SJSA1 (cell line): ENCODE measurements at regions not wholly inside any gene's neighbourhood (a gene's known extent, or its start where the extent isn't known, plus 50 kb on each side); places are given as distances from the start of the nearest gene placed in this dataset.
"Not testable (repeated sequence)": the region's sequence is repeated elsewhere in the genome, so short reads cannot be mapped to it uniquely, and the experiment has no call there.

Source experiments
- DNase-seq, 2 experiments: peaks; one replicate each; pipeline ENCODE4 v3.0.0-alpha.2; 2015 to 2020; ENCODE audit warnings: low spot score in 2 of 2, low read depth in 1 of 2
- H3K27ac ChIP-seq: fragments of 250-450 bp; sonication (Bioruptor Pico); 2 replicates; pipeline ENCODE4 v1.5.1; 2020; ENCODE audit warnings: mild to moderate bottlenecking, moderate library complexity
- H3K27me3 ChIP-seq: fragments of 250-450 bp; sonication (Bioruptor Pico); replicated peaks from 2 replicates; pipeline ENCODE4 v1.5.1; 2020; ENCODE audit warnings: mild to moderate bottlenecking, moderate library complexity
- H3K36me3 ChIP-seq: fragments of 250-450 bp; sonication (Bioruptor Pico); 2 replicates; pipeline ENCODE4 v1.5.1; 2020; ENCODE audit warnings: mild to moderate bottlenecking
- H3K4me1 ChIP-seq: fragments of 250-450 bp; sonication (Bioruptor Pico); replicated peaks from 2 replicates; pipeline ENCODE4 v1.6.1; 2021; ENCODE audit warnings: mild to moderate bottlenecking
- H3K4me3 ChIP-seq: fragments of 250-450 bp; sonication (Bioruptor Pico); 2 replicates; pipeline ENCODE4 v1.5.1; 2020; ENCODE audit warnings: mild to moderate bottlenecking
- H3K9me3 ChIP-seq: fragments of 250-450 bp; sonication (Bioruptor Pico); replicated peaks from 2 replicates; pipeline ENCODE4 v1.5.1; 2020; ENCODE audit warnings: mild to moderate bottlenecking

DNA sequence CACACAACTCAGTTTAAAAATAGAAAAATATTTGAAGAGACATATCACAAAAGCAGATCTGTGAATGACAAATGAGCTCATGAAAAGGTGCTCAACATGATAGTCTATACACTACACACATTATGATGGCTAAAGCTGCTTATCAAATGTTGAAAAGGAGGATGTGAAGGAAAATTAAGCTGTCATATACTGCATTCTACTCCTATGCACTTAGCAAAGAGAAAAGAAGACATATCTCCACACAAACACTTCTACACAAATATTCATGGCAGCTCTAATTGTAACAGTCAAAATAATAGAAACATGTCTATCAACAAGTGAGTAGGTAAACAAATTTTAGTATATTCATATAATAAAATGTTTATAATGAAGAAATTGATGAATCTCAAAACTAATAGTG is 540.5 kb downstream of the PLOD2 start:
- no peak for DNase-seq
- H3K9me3 ChIP-seq = no peaks in the 10 kb centered on the region
- H3K27ac ChIP-seq = no peak overlapping the region
- H3K36me3 ChIP-seq = no peaks in the 10 kb centered on the region
- no peaks in the 10 kb centered on the region; the same call in 1 of the 2 replicates for H3K27me3 ChIP-seq
- no peak overlapping the region for H3K4me3 ChIP-seq
- H3K4me1 ChIP-seq = no peaks in the 10 kb centered on the region

DNA sequence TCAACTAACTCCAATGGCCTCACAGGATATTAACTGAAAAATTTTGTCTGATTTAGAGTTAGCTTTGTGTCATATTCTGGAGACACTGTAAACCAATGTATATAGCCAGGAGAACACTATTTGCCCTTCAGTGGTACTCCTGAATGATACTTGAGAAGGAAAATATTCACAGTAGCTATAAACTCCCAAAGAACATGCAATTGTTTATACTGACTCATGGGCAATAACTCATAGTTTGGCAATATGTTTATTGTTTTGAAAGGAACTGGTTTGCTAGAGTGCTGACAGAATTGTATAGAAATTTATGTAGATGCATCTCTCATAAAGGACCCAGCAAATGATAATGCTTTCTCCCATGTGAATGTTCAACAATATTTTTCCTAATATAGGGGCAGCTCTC is 537.6 kb downstream of the PLOD2 start:
- Histone ChIP-seq H3K36me3 (no peaks in the 10 kb centered on the region), H3K27me3 (no peaks in the 10 kb centered on the region; the same call in 1 of the 2 replicates), H3K9me3 (no peaks in the 10 kb centered on the region), H3K4me1 (no peaks in the 10 kb centered on the region), H3K4me3 (no peak overlapping the region), H3K27ac (no peak overlapping the region)
- DNase-seq = no peak

DNA sequence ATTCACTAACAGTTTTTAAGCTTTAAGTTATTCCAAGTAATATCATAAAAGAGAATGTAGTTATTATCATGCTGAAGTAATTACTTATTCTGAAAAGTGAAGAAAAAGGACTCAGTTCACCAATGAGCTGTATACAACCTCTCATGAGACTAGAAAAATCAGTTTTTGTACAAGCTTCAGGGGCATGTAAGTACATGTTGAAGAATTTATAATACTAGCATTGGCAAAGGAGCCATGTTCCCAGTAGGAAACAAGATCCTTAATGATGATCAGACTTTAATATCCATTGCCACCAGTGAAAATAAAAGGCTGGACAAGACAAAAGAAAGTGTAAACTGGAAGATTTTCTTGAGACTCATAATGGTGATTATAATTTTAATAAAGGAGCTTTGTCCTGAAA is 532.8 kb downstream of the PLOD2 start:
- H3K27me3 ChIP-seq = no peaks in the 10 kb centered on the region; the same call in 1 of the 2 replicates
- no peaks in the 10 kb centered on the region for H3K4me1 ChIP-seq
- no peak overlapping the region for H3K27ac ChIP-seq
- H3K9me3 ChIP-seq = no peaks in the 10 kb centered on the region
- H3K4me3 ChIP-seq = no peak overlapping the region
- no peaks in the 10 kb centered on the region for H3K36me3 ChIP-seq
- no peak for DNase-seq

DNA sequence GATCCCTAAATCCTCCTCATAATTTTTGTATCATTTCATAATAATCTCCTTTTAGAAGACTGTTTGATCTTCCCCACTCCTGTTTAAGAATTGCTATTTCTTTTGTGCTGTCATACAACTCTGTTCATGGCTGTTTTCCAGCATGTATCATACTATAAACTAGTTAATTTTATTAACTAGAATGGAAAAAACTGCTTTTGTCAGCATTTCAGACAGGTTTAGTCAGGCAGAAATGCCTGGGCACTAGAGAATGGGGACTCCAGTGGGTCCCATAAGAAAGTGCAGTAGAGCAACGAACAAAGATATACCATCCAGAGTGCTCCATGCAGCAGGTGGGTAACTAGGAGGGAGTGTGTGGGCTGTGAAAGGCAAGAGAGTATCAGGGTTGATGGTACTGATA is 523.9 kb downstream of the PLOD2 start:
- no peak overlapping the region for H3K4me3 ChIP-seq
- H3K27ac ChIP-seq = no peak overlapping the region
- H3K4me1 ChIP-seq = no peaks in the 10 kb centered on the region
- no peaks in the 10 kb centered on the region for H3K36me3 ChIP-seq
- DNase-seq = no peak
- H3K9me3 ChIP-seq = no peaks in the 10 kb centered on the region
- H3K27me3 ChIP-seq = no peaks in the 10 kb centered on the region; the same call in 1 of the 2 replicates

DNA sequence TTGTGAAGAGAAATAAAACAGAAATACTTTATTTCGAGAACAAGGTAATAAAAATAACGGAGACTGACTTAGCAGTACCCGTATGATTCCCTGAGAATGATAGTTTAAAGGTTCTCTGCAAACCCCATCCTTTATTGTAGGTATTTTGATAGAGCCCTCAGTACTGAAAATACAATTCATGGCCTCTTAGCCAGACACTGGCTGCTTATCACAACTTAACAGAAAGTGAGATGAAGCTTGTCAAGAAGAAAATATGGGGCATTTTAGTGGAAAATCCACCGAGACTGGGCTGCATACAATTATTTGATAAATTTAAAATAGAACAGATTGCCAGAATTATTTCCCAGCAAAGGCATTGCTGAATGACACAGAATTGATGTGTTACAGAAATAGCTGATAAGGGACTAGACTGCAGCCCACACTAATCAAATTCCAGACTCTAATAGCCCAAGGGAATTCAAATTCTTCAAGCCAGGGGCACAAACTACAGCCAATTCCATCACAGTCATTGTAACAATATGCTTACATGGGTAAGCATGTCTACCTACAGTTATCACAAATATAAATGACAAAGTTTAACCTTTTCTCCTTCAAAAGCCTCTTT is 521.9 kb downstream of the PLOD2 start:
- no peak for DNase-seq
- no peaks in the 10 kb centered on the region for H3K36me3 ChIP-seq
- no peaks in the 10 kb centered on the region for H3K4me1 ChIP-seq
- H3K27ac ChIP-seq = no peak overlapping the region
- H3K4me3 ChIP-seq = no peak overlapping the region
- no peaks in the 10 kb centered on the region; the same call in 1 of the 2 replicates for H3K27me3 ChIP-seq
- H3K9me3 ChIP-seq = no peaks in the 10 kb centered on the region

DNA sequence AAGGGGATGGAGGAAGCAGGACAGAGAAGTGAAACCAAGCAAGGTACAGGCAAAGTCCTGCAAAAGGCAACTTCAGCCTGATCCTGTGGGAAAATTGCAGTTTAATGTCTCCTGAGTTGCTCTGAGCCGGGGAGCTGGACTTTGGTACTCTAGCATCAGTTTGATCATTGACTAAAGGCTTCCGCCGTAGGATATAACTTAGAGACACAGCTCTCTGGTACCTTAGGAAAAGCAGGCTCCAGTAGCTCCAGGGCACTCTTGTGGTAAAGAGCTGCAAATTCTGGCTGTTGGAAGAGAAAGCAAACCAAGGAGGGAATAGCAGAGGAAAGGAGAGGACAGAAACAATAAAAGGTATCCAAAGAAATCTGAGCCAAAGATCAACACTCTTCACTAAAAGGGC is 521.1 kb downstream of the PLOD2 start:
- no peaks in the 10 kb centered on the region for H3K4me1 ChIP-seq
- no peak overlapping the region for H3K4me3 ChIP-seq
- H3K9me3 ChIP-seq = no peaks in the 10 kb centered on the region
- no peak overlapping the region for H3K27ac ChIP-seq
- no peaks in the 10 kb centered on the region; the same call in 1 of the 2 replicates for H3K27me3 ChIP-seq
- no peaks in the 10 kb centered on the region for H3K36me3 ChIP-seq
- no peak for DNase-seq

DNA sequence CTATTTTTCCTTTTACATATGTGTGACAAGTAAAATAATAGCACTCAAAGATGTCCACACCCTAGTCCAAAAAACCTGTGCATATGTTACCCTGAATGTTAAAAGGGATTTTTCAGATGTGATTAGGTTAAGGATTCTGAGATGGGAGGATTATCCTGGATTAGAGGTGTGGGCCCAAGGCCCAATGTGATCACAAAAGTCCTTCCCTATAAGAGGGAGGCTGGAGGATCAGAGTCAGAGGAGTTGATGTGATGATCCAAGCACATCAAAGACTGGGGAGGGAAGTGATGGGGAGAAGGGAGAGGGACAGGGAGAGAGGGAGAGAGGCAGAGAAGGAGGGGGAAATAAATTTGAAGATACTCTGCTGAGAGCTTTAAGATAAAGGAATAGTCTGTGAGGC is 512.6 kb downstream of the PLOD2 start:
- H3K4me3 ChIP-seq = no peak overlapping the region
- no peaks in the 10 kb centered on the region for H3K27me3 ChIP-seq

DNA sequence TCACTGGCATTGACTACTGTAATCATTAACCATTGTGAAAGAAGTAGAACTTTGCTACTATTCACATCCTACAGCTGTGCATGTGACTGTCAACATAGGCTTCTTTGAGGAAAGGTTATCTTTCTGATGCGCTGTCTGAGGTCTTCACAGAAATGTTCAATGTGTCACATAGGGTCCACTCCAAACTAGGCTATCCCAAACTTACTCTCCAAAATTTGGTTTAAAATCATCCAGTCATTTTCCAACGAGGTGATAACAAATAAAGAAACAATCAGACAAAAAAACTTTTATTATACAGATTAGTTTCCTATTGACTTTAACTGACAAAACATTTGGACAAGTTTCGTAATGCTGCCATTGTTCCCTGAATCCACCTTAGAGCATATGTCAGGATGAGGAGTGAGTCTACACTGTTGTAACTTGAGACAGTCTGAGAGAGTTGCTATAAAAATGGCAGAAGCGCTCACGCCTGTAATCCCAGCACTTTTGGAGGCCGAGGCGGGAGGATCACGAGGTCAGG is 511.6 kb downstream of the PLOD2 start:
- H3K27me3 ChIP-seq = no peaks in the 10 kb centered on the region
- H3K4me1 ChIP-seq = no peaks in the 10 kb centered on the region
- H3K36me3 ChIP-seq = no peaks in the 10 kb centered on the region
- DNase-seq = no peak
- H3K4me3 ChIP-seq = no peak overlapping the region
- no peak overlapping the region for H3K27ac ChIP-seq
- H3K9me3 ChIP-seq = no peaks in the 10 kb centered on the region

More for the DNA sequence above, 512.6 kb downstream of the PLOD2 start:
- H3K4me1 ChIP-seq = no peaks in the 10 kb centered on the region
- H3K9me3 ChIP-seq = no peaks in the 10 kb centered on the region
- H3K27ac ChIP-seq = no peak overlapping the region
- no peak for DNase-seq
- no peaks in the 10 kb centered on the region for H3K36me3 ChIP-seq

DNA sequence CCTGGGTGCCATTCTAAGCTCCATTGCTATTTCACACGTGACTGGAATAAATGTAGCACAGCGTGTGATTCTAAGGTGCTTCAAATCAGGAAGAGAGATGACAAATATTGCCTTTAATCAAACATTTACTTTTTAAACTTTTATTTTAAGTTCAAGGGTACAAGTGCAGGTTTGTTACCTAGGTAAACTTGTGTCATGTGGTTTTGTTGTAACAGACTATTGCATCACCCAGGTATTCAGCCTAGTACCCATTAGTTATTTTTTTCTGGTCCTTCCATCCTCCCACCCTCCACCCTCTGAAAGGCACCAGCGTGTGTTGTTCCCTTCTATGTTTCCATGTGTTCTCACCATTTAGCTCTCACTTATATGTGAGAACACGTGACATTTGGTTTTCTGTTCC is 510.8 kb downstream of the PLOD2 start:
- Histone ChIP-seq H3K36me3 (no peaks in the 10 kb centered on the region), H3K9me3 (no peaks in the 10 kb centered on the region), H3K4me1 (no peaks in the 10 kb centered on the region), H3K27me3 (no peaks in the 10 kb centered on the region), H3K4me3 (no peak overlapping the region), H3K27ac (no peak overlapping the region)
- no peak for DNase-seq

DNA sequence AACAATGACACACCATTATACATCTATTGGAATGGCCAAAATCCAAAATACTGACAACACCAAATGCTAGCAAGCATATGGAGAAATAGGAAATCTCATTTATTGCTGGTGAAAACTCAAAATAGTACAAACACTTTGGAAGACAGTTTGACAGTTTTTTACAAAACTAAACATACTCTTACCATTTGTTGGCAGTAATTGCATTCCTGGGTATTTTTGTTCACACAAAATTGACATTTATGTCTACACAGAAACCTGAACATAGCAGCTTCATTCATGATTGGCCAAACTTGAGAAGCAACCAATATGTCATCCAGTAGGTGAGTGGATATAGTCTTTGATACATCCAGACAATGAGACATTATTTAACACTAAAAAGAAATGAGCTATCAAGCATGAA is 489.9 kb downstream of the PLOD2 start:
- Histone ChIP-seq H3K27me3 (no peaks in the 10 kb centered on the region), H3K9me3 (no peaks in the 10 kb centered on the region), H3K4me1 (no peaks in the 10 kb centered on the region), H3K27ac (no peak overlapping the region), H3K36me3 (no peaks in the 10 kb centered on the region), H3K4me3 (no peak overlapping the region)
- no peak for DNase-seq

DNA sequence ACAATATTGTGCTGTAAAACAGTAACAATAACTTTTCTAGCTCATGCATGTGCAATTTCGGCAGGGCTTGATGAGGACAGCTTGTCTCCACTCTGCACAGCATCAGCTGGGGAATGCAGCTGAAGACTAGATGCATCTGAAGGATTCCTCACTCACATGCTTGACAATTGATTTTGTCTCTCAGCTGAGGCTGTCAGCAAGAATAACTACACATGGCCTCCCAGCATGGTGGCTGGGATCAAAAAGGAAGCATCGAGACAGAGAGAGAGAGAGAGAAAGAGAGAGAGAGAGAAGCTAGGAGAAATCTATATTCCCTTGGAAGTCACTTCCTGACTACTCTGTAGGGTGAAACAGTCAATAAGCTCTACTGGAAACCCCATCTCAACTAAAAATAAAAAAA is 487.1 kb downstream of the PLOD2 start:
- no peaks in the 10 kb centered on the region for H3K27me3 ChIP-seq
- H3K9me3 ChIP-seq = no peaks in the 10 kb centered on the region
- no peaks in the 10 kb centered on the region for H3K4me1 ChIP-seq
- H3K36me3 ChIP-seq = no peaks in the 10 kb centered on the region
- no peak overlapping the region for H3K4me3 ChIP-seq
- DNase-seq = no peak
- no peak overlapping the region for H3K27ac ChIP-seq

DNA sequence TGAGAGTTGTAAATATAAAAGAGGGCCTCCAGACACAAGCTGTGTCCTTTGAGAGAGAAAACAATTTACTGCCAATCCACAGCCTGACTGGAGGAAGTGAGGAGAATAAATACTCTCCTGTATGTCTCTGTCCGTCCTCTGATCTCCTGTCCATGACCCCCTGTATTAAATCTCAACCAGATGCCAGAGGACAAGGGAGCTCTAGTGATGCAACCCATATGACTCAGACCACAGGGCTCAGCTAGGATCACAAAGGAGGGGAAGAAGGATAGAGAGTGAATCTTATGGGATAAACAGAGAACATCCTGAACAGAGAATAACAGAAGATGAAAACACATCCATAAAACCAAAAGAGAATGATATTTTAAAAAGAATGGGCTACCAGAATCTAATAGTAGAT is 482.6 kb downstream of the PLOD2 start:
- no peak for DNase-seq
- no peaks in the 10 kb centered on the region for H3K4me1 ChIP-seq

DNA sequence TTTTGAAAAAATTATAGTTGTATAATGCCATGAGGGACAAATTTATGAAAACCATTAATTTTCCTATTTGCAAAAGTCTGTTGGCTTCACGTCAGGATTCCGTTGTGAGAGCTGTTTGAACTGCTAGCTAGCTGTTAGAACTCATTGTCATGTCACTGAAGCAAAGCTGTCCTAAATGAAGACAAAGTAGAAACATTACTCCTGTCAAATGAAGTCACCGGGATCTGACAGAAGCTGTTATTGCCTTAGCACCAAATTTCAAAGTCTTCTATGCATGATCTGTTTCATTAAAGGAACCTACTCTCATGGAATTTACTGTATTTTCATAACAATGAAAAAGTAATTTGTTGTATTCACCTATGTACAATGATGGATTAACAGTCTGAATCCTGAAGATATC is 479.8 kb downstream of the PLOD2 start:
- no peaks in the 10 kb centered on the region for H3K4me1 ChIP-seq
- H3K36me3 ChIP-seq = no peaks in the 10 kb centered on the region
- H3K4me3 ChIP-seq = no peak overlapping the region
- H3K27me3 ChIP-seq = no peaks in the 10 kb centered on the region
- H3K9me3 ChIP-seq = no peaks in the 10 kb centered on the region
- H3K27ac ChIP-seq = no peak overlapping the region
- DNase-seq = no peak

More for the DNA sequence above, 482.6 kb downstream of the PLOD2 start:
- H3K9me3 ChIP-seq = no peaks in the 10 kb centered on the region
- H3K4me3 ChIP-seq = no peak overlapping the region
- no peaks in the 10 kb centered on the region for H3K36me3 ChIP-seq
- no peaks in the 10 kb centered on the region for H3K27me3 ChIP-seq
- H3K27ac ChIP-seq = no peak overlapping the region

DNA sequence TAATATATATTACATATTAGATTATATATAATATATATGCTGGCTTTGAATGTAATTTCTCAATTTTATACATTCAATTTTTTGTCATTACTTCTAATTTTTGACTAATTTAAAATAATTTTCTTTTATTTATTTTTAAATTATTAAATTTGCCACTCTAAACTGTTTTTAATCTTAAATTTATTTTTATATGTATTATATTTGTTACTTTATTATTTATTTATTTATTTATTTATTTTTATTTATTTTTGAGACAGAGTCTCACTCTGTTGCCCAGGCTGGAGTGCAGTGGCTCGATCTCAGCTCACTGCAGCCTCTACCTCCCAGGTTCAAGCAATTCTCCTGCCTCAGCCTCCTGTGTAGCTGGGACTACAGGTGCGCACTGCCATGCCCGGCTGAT is 473.0 kb downstream of the PLOD2 start:
- H3K27ac ChIP-seq, H3K4me1 ChIP-seq, H3K27me3 ChIP-seq, H3K36me3 ChIP-seq, DNase-seq, H3K4me3 ChIP-seq, H3K9me3 ChIP-seq: not testable (repeated sequence)

DNA sequence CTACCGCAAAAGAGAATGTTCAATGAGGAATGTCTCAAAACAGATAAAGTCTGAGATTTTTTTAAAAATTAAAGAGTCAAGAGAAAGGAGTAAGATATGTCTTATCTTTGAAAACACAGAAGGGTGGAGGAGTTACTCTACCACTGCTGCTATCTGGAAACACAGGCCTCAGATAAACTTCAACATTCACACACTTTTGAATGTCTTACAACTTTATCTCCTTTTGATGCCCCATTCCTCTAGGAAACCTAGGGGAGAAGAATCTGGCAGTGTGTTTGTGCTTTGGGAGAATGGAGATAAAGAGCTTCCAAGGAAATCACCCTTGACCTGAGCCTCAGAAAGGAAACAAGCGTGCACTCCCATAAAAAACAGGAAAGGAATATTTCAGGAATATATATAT is 468.2 kb downstream of the PLOD2 start:
- Histone ChIP-seq H3K36me3 (no peaks in the 10 kb centered on the region), H3K4me3 (no peak overlapping the region), H3K4me1 (no peaks in the 10 kb centered on the region), H3K27me3 (no peaks in the 10 kb centered on the region), H3K9me3 (no peaks in the 10 kb centered on the region), H3K27ac (no peak overlapping the region)
- no peak for DNase-seq
